ENCODE measurements at regions not wholly inside any gene's neighbourhood (a gene's known extent, or its start where the extent isn't known, plus 50 kb on each side); places are given as distances from the start of the nearest gene placed in this dataset.

DNA sequence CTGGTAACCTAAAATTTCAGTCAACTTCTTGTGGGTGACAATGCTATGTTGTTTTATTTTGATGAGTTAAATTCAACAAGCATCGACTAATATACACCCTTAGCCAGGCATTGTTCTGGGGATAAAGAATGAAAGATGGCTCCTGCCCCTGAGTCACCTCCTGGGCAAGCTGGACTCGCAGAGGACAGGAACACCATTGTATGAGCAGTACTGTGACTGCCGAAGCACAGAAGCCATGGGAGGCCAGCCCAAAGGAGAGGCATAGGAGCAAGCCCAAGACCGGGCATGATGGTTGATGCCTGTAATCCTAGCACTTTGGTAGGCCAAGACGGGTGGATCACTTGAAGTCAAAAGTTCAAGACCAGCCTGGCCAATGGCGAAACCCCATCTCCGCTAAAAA is 555.2 kb downstream of the OMA1 start:
- Mint-ChIP-seq H3K27me3 (no peaks in the 10 kb centered on the region), H3K4me3 (no peak overlapping the region), H3K9me3 (peaks cover under 1% of the 10 kb centered on the region), H3K36me3 (no peaks in the 10 kb centered on the region), H3K27ac (no peak overlapping the region), H3K4me1 (ENCODE audit: unreplicated experiment) (no peaks in the 10 kb centered on the region)
- DNase-seq (ENCODE audit: extremely low spot score, unreplicated experiment), result no peak
- no peak for TF ChIP-seq CTCF (conservative IDR thresholded peaks at IDR 0.05)

DNA sequence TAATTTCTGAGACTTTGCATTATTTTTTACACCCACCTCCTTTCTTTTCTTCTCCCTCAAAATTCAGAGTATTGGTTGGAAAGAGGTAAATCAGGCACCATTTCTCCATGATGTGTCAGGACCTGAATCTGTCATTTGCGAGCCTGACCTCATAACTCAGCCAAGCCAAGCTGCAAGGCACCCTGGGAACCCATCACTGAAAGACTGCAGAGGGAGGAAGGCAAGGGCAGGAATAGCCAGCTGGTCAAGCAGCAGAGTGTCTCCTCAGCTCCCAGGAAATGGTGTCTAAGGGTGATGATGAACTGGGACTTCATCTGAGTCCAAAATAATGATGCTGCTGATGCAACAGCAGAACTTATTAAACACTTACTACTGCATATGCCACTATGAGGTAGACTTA is 556.6 kb downstream of the OMA1 start:
- Mint-ChIP-seq H3K27ac (no peak overlapping the region), H3K9me3 (no peaks in the 10 kb centered on the region), H3K4me3 (no peak overlapping the region), H3K4me1 (ENCODE audit: unreplicated experiment) (no peaks in the 10 kb centered on the region), H3K27me3 (no peaks in the 10 kb centered on the region), H3K36me3 (no peaks in the 10 kb centered on the region)
- no peak for DNase-seq (ENCODE audit: extremely low spot score, unreplicated experiment)
- TF ChIP-seq CTCF (conservative IDR thresholded peaks at IDR 0.05), result no peak

DNA sequence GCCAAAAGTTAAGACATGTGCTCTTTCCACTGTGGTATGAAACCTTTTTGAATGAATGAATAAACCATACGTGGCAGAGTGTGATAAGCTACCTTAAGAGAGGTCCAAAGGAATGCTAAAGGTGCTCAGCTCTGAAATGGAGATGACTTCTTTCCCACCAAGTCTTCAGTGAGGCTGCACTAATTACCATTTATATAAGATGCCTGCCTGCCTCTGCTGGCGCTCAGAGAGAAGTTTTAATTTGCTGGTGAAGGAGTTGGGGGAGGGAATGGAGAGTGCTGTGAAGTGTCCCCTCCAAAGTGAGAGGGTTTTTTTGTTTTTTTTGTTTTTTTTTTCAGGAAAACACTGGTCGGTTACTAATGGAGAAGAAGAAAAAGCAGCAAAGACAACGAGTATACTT is 559.0 kb downstream of the OMA1 start:
- Mint-ChIP-seq H3K27me3 (no peaks in the 10 kb centered on the region), H3K4me1 (ENCODE audit: unreplicated experiment) (no peaks in the 10 kb centered on the region), H3K9me3 (no peaks in the 10 kb centered on the region), H3K36me3 (no peaks in the 10 kb centered on the region), H3K27ac (no peak overlapping the region), H3K4me3 (no peak overlapping the region)
- DNase-seq (ENCODE audit: extremely low spot score, unreplicated experiment), result no peak
- TF ChIP-seq CTCF (conservative IDR thresholded peaks at IDR 0.05), result no peak

GRCh38 chr1:57986432-57986831 is 560.1 kb downstream of the OMA1 start:
- Mint-ChIP-seq H3K4me3 (no peak overlapping the region), H3K27me3 (no peaks in the 10 kb centered on the region), H3K27ac (no peak overlapping the region), H3K4me1 (ENCODE audit: unreplicated experiment) (no peaks in the 10 kb centered on the region), H3K9me3 (no peaks in the 10 kb centered on the region), H3K36me3 (no peaks in the 10 kb centered on the region)
- TF ChIP-seq CTCF (conservative IDR thresholded peaks at IDR 0.05), result no peak
- no peak for DNase-seq (ENCODE audit: extremely low spot score, unreplicated experiment)

GRCh38 chr1:57984277-57984676 is 560.4 kb upstream of the DAB1 start:
- Mint-ChIP-seq H3K27ac (no peak overlapping the region), H3K36me3 (no peaks in the 10 kb centered on the region), H3K27me3 (peaks cover 5% of the 10 kb centered on the region), H3K4me3 (no peak overlapping the region), H3K9me3 (no peaks in the 10 kb centered on the region), H3K4me1 (ENCODE audit: unreplicated experiment) (no peaks in the 10 kb centered on the region)
- no peak for DNase-seq (ENCODE audit: extremely low spot score, unreplicated experiment)
- TF ChIP-seq CTCF (conservative IDR thresholded peaks at IDR 0.05), result no peak

DNA sequence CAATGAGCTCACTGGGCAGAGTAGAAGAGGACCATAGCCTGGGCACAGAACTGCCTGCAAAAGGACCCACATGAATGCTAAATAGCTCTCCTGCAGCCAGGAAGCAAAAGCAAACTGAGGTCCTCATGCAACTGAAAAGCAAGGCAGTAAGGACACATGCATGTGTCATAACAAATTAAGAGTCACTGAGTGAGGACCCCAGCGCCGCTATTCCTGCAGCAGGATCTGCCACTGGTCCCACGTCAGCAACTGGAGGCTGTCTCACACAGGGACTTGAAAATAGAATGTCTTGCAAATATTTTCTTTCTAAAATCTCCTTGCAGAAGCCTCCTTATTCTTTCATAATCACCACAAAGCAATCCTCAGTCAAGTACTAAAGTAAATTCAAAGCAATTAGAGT is 559.6 kb upstream of the DAB1 start:
- H3K9me3 Mint-ChIP-seq, result no peaks in the 10 kb centered on the region
- no peak for DNase-seq (ENCODE audit: extremely low spot score, unreplicated experiment)
- H3K4me3 Mint-ChIP-seq, result no peak overlapping the region
- no peaks in the 10 kb centered on the region for H3K4me1 Mint-ChIP-seq (ENCODE audit: unreplicated experiment)
- peaks cover 5% of the 10 kb centered on the region for H3K27me3 Mint-ChIP-seq
- TF ChIP-seq CTCF (conservative IDR thresholded peaks at IDR 0.05), result no peak
- no peaks in the 10 kb centered on the region for H3K36me3 Mint-ChIP-seq
- H3K27ac Mint-ChIP-seq, result no peak overlapping the region
